Brain microvascular endothelial cell (primary cell): ENCODE measurements at regions not wholly inside any gene's neighbourhood (a gene's known extent, or its start where the extent isn't known, plus 50 kb on each side); places are given as distances from the start of the nearest gene placed in this dataset.

ENCODE experiments used
- DNase-seq: peaks from one replicate; pipeline ENCODE4 v3.0.0-alpha.2; 2020
- H3K27ac ChIP-seq: fragments of 250-450 bp; sonication (Bioruptor Pico); 2 replicates; pipeline ENCODE4 v1.5.1; 2020; ENCODE audit warnings: mild to moderate bottlenecking, moderate library complexity
- H3K27me3 ChIP-seq: fragments of 250-450 bp; sonication (Bioruptor Pico); replicated peaks from 2 replicates; pipeline ENCODE4 v1.5.1; 2020; ENCODE audit warnings: mild to moderate bottlenecking
- H3K36me3 ChIP-seq: fragments of 250-450 bp; sonication (Bioruptor Pico); replicated peaks from 2 replicates; pipeline ENCODE4 v1.5.1; 2020; ENCODE audit warnings: mild to moderate bottlenecking
- H3K4me3 ChIP-seq: 2 replicates; pipeline ENCODE4 v1.5.1; 2011; ENCODE audit warnings: low read depth, mild to moderate bottlenecking, control low read depth, low read length, moderate library complexity
- in situ Hi-C: cut with HindIII; loops from 2 replicates; pipeline ENCODE4 v1.10.0; 2017; ENCODE audit warnings: low sequenced_read_pairs, low pct_ligation_motif_present
- TF ChIP-seq, protein P1 (sequence below): IDR thresholded peaks from 2 replicates; pipeline ENCODE4 v1.5.1; 2011; ENCODE audit warnings: low read depth, mild to moderate bottlenecking, moderate library complexity, low read length, control low read depth, inconsistent platforms; ENCODE audit errors: missing control alignments

DNA sequence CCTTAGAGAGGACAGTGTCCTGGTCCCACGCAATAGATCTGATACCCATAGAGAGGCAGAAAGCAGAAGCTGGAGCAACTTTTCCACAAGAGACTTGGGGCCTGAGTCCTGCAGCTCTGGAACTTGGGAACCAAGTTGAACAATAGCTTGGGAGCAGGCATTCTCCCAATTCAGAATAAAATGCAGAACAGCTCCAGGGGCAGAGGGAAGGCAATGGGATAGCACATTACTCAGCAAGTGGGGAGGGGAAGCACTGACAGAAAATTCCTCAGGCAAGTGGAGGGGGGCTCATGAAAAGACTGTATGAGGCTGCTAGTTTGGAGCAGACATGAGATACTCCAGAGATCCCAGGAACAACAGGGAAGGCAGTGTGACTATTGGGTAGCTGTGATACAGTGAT is 513.6 kb downstream of the HINT1 start:
- in situ Hi-C loops: no loop called here
- Histone ChIP-seq H3K27ac (no peak overlapping the region), H3K4me3 (no peak overlapping the region), H3K27me3 (no peaks in the 10 kb centered on the region), H3K36me3 (no peaks in the 10 kb centered on the region)
- TF ChIP-seq, protein P1, sequence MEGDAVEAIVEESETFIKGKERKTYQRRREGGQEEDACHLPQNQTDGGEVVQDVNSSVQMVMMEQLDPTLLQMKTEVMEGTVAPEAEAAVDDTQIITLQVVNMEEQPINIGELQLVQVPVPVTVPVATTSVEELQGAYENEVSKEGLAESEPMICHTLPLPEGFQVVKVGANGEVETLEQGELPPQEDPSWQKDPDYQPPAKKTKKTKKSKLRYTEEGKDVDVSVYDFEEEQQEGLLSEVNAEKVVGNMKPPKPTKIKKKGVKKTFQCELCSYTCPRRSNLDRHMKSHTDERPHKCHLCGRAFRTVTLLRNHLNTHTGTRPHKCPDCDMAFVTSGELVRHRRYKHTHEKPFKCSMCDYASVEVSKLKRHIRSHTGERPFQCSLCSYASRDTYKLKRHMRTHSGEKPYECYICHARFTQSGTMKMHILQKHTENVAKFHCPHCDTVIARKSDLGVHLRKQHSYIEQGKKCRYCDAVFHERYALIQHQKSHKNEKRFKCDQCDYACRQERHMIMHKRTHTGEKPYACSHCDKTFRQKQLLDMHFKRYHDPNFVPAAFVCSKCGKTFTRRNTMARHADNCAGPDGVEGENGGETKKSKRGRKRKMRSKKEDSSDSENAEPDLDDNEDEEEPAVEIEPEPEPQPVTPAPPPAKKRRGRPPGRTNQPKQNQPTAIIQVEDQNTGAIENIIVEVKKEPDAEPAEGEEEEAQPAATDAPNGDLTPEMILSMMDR: no peak
- no peak for DNase-seq

DNA sequence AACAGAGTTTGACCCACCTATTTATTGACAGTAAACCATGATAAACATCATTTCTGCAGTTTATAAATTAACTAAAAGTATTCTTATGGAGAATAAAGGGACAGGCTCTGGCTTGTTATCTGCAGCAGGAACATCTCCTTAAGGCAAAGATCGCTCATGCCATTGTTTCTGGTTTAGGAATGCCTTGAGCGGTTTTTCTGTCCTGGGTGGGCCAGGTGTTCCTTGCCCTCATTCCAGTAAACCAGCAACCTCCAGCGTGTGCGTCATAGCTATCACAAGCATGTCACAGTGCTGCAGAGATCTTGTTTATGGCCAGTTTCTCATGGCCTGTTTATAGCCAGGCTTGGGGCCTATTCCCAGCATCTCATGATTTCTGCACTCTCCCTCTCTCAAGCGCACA is 521.7 kb downstream of the HINT1 start:
- TF ChIP-seq, protein P1: no peak
- no peaks in the 10 kb centered on the region for H3K36me3 ChIP-seq
- DNase-seq: no peak
- H3K27ac ChIP-seq: no peak overlapping the region
- in situ Hi-C loops: no loop called here
- no peaks in the 10 kb centered on the region for H3K27me3 ChIP-seq
- no peak overlapping the region for H3K4me3 ChIP-seq

DNA sequence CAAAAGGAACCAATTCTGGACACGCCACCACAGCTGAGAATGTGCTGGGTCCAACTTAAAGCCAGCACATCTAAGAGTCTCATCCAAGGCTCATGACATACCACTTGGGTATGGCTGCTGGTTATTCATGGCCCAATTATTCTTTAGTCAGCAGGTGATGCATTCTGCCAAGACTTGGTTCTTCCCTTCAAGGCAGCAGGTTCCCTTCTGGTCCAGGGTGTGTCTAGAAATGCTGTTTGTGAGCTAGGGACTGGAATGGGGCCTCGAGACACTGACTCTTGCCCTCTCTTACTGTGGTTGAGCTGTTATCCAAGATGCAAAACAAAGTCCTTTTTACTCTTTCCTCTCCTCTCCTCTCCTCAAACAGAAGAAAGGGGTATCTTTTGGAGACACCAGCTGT is 522.6 kb downstream of the HINT1 start:
- DNase-seq: no peak
- no peaks in the 10 kb centered on the region for H3K36me3 ChIP-seq
- in situ Hi-C loops: no loop called here
- no peaks in the 10 kb centered on the region for H3K27me3 ChIP-seq
- TF ChIP-seq, protein P1: no peak
- no peak overlapping the region for H3K27ac ChIP-seq
- H3K4me3 ChIP-seq: no peak overlapping the region

DNA sequence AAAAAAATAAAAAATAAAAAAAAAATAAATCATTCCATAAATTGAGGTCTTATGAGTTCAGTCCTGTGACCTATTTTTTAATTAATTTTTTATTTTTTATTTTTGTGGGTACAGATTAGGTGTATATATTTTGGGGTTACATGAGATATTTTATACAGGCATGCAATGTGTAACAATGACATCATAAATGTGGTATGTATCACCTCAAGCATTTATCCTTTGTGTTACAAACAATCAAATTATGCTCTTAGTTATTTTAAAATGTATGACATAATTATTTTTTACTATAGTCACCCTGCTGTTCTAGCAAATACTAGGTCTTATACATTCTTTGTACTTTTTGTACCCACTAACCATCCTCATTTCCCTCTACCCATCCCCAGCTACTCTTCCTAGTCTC is 537.9 kb downstream of the HINT1 start:
- TF ChIP-seq, protein P1: no peak
- Histone ChIP-seq H3K27me3 (no peaks in the 10 kb centered on the region), H3K4me3 (no peak overlapping the region), H3K36me3 (no peaks in the 10 kb centered on the region), H3K27ac (no peak overlapping the region)
- DNase-seq: no peak
- in situ Hi-C loops: no loop called here

DNA sequence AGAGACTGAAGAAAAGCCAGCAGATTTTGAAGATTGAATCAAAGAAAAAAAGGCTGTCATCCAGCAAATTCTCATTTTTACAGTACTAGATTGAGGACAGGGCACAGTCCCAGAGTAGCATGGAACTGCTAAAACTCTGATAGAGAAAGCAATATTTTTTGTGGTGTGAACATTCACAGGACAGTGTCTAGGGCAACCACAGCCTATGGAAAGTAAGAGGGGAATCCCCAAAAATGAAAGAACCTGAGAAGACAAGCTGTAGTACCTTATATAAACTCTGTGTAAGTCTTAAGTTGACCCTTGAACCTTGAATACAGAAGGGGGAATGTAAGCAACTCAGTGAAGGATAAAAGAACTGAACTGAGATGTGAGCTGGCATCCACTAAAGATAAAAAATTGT is 540.3 kb downstream of the HINT1 start:
- in situ Hi-C loops: no loop called here
- DNase-seq: no peak
- H3K4me3 ChIP-seq: no peak overlapping the region
- no peaks in the 10 kb centered on the region for H3K27me3 ChIP-seq
- H3K36me3 ChIP-seq: no peaks in the 10 kb centered on the region
- no peak overlapping the region for H3K27ac ChIP-seq
- TF ChIP-seq, protein P1: no peak

GRCh38 chr5:130616161-130616560 is 548.9 kb downstream of the HINT1 start:
- in situ Hi-C loops: no loop called here
- TF ChIP-seq, protein P1: no peak
- Histone ChIP-seq H3K27me3 (no peaks in the 10 kb centered on the region), H3K27ac (no peak overlapping the region), H3K36me3 (no peaks in the 10 kb centered on the region), H3K4me3 (no peak overlapping the region)
- DNase-seq: no peak
